SK-N-SH (cell line): ENCODE measurements at regions not wholly inside any gene's neighbourhood (a gene's known extent, or its start where the extent isn't known, plus 50 kb on each side); places are given as distances from the start of the nearest gene placed in this dataset.

Experiments used
- CTCF ChIA-PET: fragments of 300-600, 350-600 bp; formaldehyde crosslinking; extraction: SDS; loops from one replicate; lab custom pipeline; 2021; lab: Yijun Ruan, JAX
- POLR2A ChIA-PET: fragments of 350-600 bp; sonication (Branson Sonifier 250); formaldehyde crosslinking; extraction: SDS; loops from one replicate; lab custom pipeline; 2020; ENCODE audit warnings: antibody characterized with exemption, inconsistent platforms; lab: Yijun Ruan, JAX
- DNase-seq: peaks from one replicate; pipeline ENCODE4 v3.0.0; 2012
- H2AFZ ChIP-seq: fragments of 200-600 bp; sonication (generic); 2 replicates; pipeline ENCODE4 v1.8.1; 2016; ENCODE audit warnings: antibody characterized with exemption, mild to moderate bottlenecking, low read depth
- H3F3A ChIP-seq: fragments of 200-600 bp; sonication (generic); replicated peaks from 2 replicates; pipeline ENCODE3; 2016; ENCODE audit warnings: antibody characterized with exemption, mild to moderate bottlenecking; ENCODE audit not compliant: insufficient read depth
- H3K27ac ChIP-seq, 2 experiments: fragments of 200-500 bp in 1 of 2; fragments of 200-600 bp in 1 of 2; sonication (Bioruptor generic) in 1 of 2; sonication (generic), shearing (Covaris generic) in 1 of 2; 2 replicates each; pipeline versions ENCODE4 v1.5.1 to v1.6.1; 2014 to 2016; ENCODE audit warnings: low read depth in 2 of 2, inconsistent platforms in 1 of 2, low read length in 1 of 2, mild to moderate bottlenecking in 1 of 2, mixed read lengths in 1 of 2
- H3K27me3 ChIP-seq: fragments of 200-600 bp; sonication (generic), shearing (Covaris generic); 2 replicates; pipeline ENCODE4 v1.6.1; 2016; ENCODE audit warnings: mixed run types; ENCODE audit not compliant: insufficient read depth
- H3K36me3 ChIP-seq, 2 experiments: fragments of 200-500 bp in 1 of 2; fragments of 200-600 bp in 1 of 2; sonication (Bioruptor generic) in 1 of 2; sonication (generic) in 1 of 2; replicated peaks in 1 of 2; 2 replicates each; pipeline versions ENCODE3 to v1.5.1; 2014 to 2016; ENCODE audit warnings: low read length in 1 of 2, mild to moderate bottlenecking in 1 of 2; ENCODE audit not compliant: insufficient read depth in 2 of 2, control insufficient read depth in 1 of 2
- H3K4me1 ChIP-seq, 2 experiments: fragments of 200-500 bp in 1 of 2; fragments of 200-600 bp in 1 of 2; sonication (Bioruptor generic) in 1 of 2; sonication (generic), shearing (Covaris generic) in 1 of 2; 2 replicates each; pipeline versions ENCODE4 v1.5.1 to v1.6.1; 2014 to 2016; ENCODE audit warnings: low read depth in 1 of 2, low read length in 1 of 2, mixed run types in 1 of 2; ENCODE audit not compliant: insufficient read depth in 2 of 2, control insufficient read depth in 1 of 2
- H3K4me2 ChIP-seq: fragments of 200-600 bp; sonication (generic), shearing (Covaris generic); 2 replicates; pipeline ENCODE4 v1.6.1; 2017; ENCODE audit warnings: mixed run types
- H3K4me3 ChIP-seq, 2 experiments: fragments of 200-500 bp in 1 of 2; fragments of 200-600 bp in 1 of 2; sonication (Bioruptor generic) in 1 of 2; sonication (generic), shearing (Covaris generic) in 1 of 2; 2 replicates each; pipeline versions ENCODE4 v1.5.1 to v1.8.1; 2014 to 2016; ENCODE audit warnings: low read depth in 2 of 2, inconsistent platforms in 1 of 2, low read length in 1 of 2, mild to moderate bottlenecking in 1 of 2, mixed read lengths in 1 of 2, moderate library complexity in 1 of 2
- H3K79me2 ChIP-seq: fragments of 200-600 bp; sonication (generic); 2 replicates; pipeline ENCODE4 v1.8.1; 2017; ENCODE audit warnings: mild to moderate bottlenecking; ENCODE audit not compliant: insufficient read depth
- H3K9ac ChIP-seq: fragments of 200-600 bp; sonication (generic); 2 replicates; pipeline ENCODE4 v1.6.1; 2017; ENCODE audit warnings: mixed run types
- H3K9me2 ChIP-seq: fragments of 200-600 bp; sonication (generic); 2 replicates; pipeline ENCODE4 v1.6.1; 2017; ENCODE audit warnings: mixed run types
- H3K9me3 ChIP-seq: fragments of 200-600 bp; sonication (generic); 2 replicates; pipeline ENCODE4 v1.6.1; 2017; ENCODE audit warnings: mixed run types, mild to moderate bottlenecking, moderate library complexity
- H4K20me1 ChIP-seq: fragments of 200-600 bp; sonication (generic); 2 replicates; pipeline ENCODE4 v1.6.1; 2017; ENCODE audit warnings: mild to moderate bottlenecking, mixed run types; ENCODE audit not compliant: insufficient read depth
- ELF1 ChIP-seq: IDR thresholded peaks from 2 replicates; pipeline ENCODE4 v1.4.0; 2012
- EP300 ChIP-seq, 2 experiments: IDR thresholded peaks; 2 replicates each; pipeline versions ENCODE4 v1.4.0 to v1.6.1; 2012; ENCODE audit warnings: borderline replicate concordance in 1 of 2, low read depth in 1 of 2, low read length in 1 of 2
- FOSL2 ChIP-seq: IDR thresholded peaks from 2 replicates; pipeline ENCODE4 v1.4.0; 2012; ENCODE audit warnings: low read depth, mild to moderate bottlenecking, moderate library complexity, borderline replicate concordance
- FOXM1 ChIP-seq: IDR thresholded peaks from 2 replicates; pipeline ENCODE4 v1.4.0; 2012; ENCODE audit warnings: low read depth, mild to moderate bottlenecking
- GABPA ChIP-seq: IDR thresholded peaks from 2 replicates; pipeline ENCODE4 v1.4.0; 2012; ENCODE audit warnings: low read depth, mild to moderate bottlenecking
- JUND ChIP-seq: IDR thresholded peaks from 2 replicates; pipeline ENCODE4 v1.4.0; 2012
- MEF2A ChIP-seq: IDR thresholded peaks from 2 replicates; pipeline ENCODE4 v1.4.0; 2012; ENCODE audit warnings: low read depth, borderline replicate concordance
- MXI1 ChIP-seq: IDR thresholded peaks from 2 replicates; pipeline ENCODE4 v1.6.1; 2012; ENCODE audit warnings: mild to moderate bottlenecking, low read depth, low read length, improper control_type of control experiment
- NFIC ChIP-seq: IDR thresholded peaks from 2 replicates; pipeline ENCODE4 v1.4.0; 2012; ENCODE audit warnings: borderline replicate concordance
- POLR2AphosphoS5 ChIP-seq: IDR thresholded peaks from 2 replicates; pipeline ENCODE4 v1.6.1; 2012; ENCODE audit warnings: low read depth, low read length
- RAD21 ChIP-seq: IDR thresholded peaks from 2 replicates; pipeline ENCODE4 v1.6.1; 2012; ENCODE audit warnings: mild to moderate bottlenecking, low read length
- RCOR1 ChIP-seq: fragments of 150-350 bp; IDR thresholded peaks from 2 replicates; pipeline ENCODE4 v1.6.1; 2017; ENCODE audit warnings: antibody characterized with exemption, low read length
- SMC3 ChIP-seq: IDR thresholded peaks from 2 replicates; pipeline ENCODE4 v1.6.1; 2012; ENCODE audit warnings: low read depth, low read length, improper control_type of control experiment
- TAF1 ChIP-seq: IDR thresholded peaks from 2 replicates; pipeline ENCODE4 v1.6.1; 2012; ENCODE audit warnings: low read depth, mild to moderate bottlenecking, low read length, moderate library complexity, borderline replicate concordance
- TEAD4 ChIP-seq: IDR thresholded peaks from 2 replicates; pipeline ENCODE4 v1.4.0; 2012; ENCODE audit warnings: mild to moderate bottlenecking, borderline replicate concordance; ENCODE audit not compliant: insufficient read depth
- WGBS: methylation state at CpG from one replicate; pipeline ENCODE4 v1.1.6; 2017; ENCODE audit warnings: low lambda C conversion rate; 5-methylcytosine and 5-hydroxymethylcytosine counted together
- TF ChIP-seq, protein P1 (sequence below): fragments of 150-350 bp; IDR thresholded peaks from 2 replicates; pipeline ENCODE4 v1.6.1; 2017; ENCODE audit warnings: antibody characterized with exemption, low read length, low read depth, borderline replicate concordance
- TF ChIP-seq, protein P2 (sequence below): IDR thresholded peaks from 2 replicates; pipeline ENCODE4 v1.6.1; 2012; ENCODE audit warnings: mild to moderate bottlenecking, low read depth, low read length, moderate library complexity
- TF ChIP-seq, protein P3 (sequence below): fragments of 200-600 bp; sonication (generic); IDR thresholded peaks from 2 replicates; pipeline ENCODE4 v1.6.1; 2017; ENCODE audit warnings: antibody characterized with exemption, mild to moderate bottlenecking, moderate library complexity
- TF ChIP-seq, protein P4 (sequence below): fragments of 150-350 bp; IDR thresholded peaks from 2 replicates; pipeline ENCODE4 v1.6.1; 2016; ENCODE audit warnings: mild to moderate bottlenecking, low read depth, low read length
- TF ChIP-seq, protein P5 (sequence below): IDR thresholded peaks from 2 replicates; pipeline ENCODE4; 2012

DNA sequence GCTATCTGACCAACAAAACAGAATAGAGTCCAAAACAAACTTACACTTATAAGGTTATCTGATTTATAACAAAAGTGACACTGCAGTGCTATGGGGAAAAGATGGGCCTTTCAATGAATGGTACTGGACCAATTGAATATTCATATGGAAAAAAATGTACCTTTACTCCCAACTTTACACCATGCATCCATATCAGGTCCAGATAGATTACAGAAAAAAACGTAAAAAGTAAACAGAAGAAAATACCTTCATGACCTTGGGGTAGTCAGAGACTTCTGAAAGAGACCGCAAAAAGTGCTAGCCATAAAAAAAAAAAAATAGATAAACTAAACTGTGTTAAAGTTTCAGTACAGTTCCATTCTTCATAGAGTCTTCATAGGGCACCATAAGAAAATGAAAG, 308.3 kb downstream of the GXYLT1 start:
- TF ChIP-seq TAF1 = no peak
- TF ChIP-seq, protein P1, sequence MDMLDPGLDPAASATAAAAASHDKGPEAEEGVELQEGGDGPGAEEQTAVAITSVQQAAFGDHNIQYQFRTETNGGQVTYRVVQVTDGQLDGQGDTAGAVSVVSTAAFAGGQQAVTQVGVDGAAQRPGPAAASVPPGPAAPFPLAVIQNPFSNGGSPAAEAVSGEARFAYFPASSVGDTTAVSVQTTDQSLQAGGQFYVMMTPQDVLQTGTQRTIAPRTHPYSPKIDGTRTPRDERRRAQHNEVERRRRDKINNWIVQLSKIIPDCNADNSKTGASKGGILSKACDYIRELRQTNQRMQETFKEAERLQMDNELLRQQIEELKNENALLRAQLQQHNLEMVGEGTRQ = no peak
- no peak for TF ChIP-seq MXI1
- TF ChIP-seq, protein P2, sequence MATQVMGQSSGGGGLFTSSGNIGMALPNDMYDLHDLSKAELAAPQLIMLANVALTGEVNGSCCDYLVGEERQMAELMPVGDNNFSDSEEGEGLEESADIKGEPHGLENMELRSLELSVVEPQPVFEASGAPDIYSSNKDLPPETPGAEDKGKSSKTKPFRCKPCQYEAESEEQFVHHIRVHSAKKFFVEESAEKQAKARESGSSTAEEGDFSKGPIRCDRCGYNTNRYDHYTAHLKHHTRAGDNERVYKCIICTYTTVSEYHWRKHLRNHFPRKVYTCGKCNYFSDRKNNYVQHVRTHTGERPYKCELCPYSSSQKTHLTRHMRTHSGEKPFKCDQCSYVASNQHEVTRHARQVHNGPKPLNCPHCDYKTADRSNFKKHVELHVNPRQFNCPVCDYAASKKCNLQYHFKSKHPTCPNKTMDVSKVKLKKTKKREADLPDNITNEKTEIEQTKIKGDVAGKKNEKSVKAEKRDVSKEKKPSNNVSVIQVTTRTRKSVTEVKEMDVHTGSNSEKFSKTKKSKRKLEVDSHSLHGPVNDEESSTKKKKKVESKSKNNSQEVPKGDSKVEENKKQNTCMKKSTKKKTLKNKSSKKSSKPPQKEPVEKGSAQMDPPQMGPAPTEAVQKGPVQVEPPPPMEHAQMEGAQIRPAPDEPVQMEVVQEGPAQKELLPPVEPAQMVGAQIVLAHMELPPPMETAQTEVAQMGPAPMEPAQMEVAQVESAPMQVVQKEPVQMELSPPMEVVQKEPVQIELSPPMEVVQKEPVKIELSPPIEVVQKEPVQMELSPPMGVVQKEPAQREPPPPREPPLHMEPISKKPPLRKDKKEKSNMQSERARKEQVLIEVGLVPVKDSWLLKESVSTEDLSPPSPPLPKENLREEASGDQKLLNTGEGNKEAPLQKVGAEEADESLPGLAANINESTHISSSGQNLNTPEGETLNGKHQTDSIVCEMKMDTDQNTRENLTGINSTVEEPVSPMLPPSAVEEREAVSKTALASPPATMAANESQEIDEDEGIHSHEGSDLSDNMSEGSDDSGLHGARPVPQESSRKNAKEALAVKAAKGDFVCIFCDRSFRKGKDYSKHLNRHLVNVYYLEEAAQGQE = no peak
- TF ChIP-seq EP300 (IDR thresholded peaks at IDR 0.05; ENCODE audit: borderline replicate concordance in 1 of 2, low read depth in 1 of 2, low read length in 1 of 2) = no peak
- TF ChIP-seq, protein P3, sequence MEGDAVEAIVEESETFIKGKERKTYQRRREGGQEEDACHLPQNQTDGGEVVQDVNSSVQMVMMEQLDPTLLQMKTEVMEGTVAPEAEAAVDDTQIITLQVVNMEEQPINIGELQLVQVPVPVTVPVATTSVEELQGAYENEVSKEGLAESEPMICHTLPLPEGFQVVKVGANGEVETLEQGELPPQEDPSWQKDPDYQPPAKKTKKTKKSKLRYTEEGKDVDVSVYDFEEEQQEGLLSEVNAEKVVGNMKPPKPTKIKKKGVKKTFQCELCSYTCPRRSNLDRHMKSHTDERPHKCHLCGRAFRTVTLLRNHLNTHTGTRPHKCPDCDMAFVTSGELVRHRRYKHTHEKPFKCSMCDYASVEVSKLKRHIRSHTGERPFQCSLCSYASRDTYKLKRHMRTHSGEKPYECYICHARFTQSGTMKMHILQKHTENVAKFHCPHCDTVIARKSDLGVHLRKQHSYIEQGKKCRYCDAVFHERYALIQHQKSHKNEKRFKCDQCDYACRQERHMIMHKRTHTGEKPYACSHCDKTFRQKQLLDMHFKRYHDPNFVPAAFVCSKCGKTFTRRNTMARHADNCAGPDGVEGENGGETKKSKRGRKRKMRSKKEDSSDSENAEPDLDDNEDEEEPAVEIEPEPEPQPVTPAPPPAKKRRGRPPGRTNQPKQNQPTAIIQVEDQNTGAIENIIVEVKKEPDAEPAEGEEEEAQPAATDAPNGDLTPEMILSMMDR = no peak
- no peak for TF ChIP-seq TEAD4
- no peak for TF ChIP-seq ELF1
- TF ChIP-seq MEF2A = no peak
- TF ChIP-seq RAD21 = no peak
- no peak for TF ChIP-seq FOXM1
- TF ChIP-seq FOSL2 = no peak
- no peak for TF ChIP-seq GABPA
- TF ChIP-seq RCOR1 = no peak
- TF ChIP-seq, protein P4, sequence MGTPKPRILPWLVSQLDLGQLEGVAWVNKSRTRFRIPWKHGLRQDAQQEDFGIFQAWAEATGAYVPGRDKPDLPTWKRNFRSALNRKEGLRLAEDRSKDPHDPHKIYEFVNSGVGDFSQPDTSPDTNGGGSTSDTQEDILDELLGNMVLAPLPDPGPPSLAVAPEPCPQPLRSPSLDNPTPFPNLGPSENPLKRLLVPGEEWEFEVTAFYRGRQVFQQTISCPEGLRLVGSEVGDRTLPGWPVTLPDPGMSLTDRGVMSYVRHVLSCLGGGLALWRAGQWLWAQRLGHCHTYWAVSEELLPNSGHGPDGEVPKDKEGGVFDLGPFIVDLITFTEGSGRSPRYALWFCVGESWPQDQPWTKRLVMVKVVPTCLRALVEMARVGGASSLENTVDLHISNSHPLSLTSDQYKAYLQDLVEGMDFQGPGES = no peak
- no peak for TF ChIP-seq NFIC
- TF ChIP-seq, protein P5, sequence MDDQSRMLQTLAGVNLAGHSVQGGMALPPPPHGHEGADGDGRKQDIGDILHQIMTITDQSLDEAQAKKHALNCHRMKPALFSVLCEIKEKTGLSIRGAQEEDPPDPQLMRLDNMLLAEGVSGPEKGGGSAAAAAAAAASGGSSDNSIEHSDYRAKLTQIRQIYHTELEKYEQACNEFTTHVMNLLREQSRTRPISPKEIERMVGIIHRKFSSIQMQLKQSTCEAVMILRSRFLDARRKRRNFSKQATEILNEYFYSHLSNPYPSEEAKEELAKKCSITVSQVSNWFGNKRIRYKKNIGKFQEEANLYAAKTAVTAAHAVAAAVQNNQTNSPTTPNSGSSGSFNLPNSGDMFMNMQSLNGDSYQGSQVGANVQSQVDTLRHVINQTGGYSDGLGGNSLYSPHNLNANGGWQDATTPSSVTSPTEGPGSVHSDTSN = no peak
- TF ChIP-seq SMC3 = no peak
- no peak for TF ChIP-seq JUND
- no peak for TF ChIP-seq POLR2AphosphoS5
- no peaks in the 10 kb centered on the region for H3K36me3 ChIP-seq
- H4K20me1 ChIP-seq = no peaks in the 10 kb centered on the region
- no peaks in the 10 kb centered on the region for H3K27me3 ChIP-seq
- no peak overlapping the region for H3K4me3 ChIP-seq
- H3K4me2 ChIP-seq = no peak overlapping the region
- 48% methylated on average over 2 of the region's 2 CpGs for WGBS
- CTCF ChIA-PET = no interaction called here
- H3K9me2 ChIP-seq = no peaks in the 10 kb centered on the region
- POLR2A ChIA-PET = no interaction called here
- H3K4me1 ChIP-seq = no peaks in the 10 kb centered on the region
- H3K9ac ChIP-seq = no peak overlapping the region
- H3F3A ChIP-seq = no peaks in the 10 kb centered on the region
- H3K27ac ChIP-seq = no peak overlapping the region
- no peak for DNase-seq
- H3K79me2 ChIP-seq = no peaks in the 10 kb centered on the region
- H3K9me3 ChIP-seq = no peaks in the 10 kb centered on the region
- H2AFZ ChIP-seq = no peak overlapping the region
